ENCODE measurements at regions not wholly inside any gene's neighbourhood (a gene's known extent, or its start where the extent isn't known, plus 50 kb on each side); places are given as distances from the start of the nearest gene placed in this dataset.

DNA sequence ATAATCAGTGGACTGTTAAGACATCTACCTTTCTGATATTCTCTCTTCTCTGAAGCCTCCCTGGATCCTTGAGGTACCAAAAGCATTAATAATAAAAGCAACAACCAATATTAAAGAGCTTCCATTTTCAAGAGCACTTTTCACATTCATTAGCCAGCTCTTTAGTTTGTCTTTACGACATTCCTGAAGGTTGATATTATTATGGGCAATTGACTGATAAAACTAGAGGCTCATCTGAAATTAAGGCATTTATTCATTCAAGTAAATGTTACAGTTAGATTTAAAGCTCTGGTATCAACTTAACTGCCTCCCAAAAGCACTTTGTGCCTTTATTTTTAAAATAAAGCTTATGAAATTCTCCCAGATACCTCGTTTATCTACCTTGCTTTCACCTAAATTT lies 199.6 kb downstream of the PLK2 start:
- Histone ChIP-seq H3K27me3 (ENCODE audit: low read depth) (no peaks in the 10 kb centered on the region), H3K36me3 (no peaks in the 10 kb centered on the region), H3K27ac (no peak overlapping the region), H3K9me3 (no peaks in the 10 kb centered on the region), H3K4me1 (peaks cover 7% of the 10 kb centered on the region), H3K4me3 (no peak overlapping the region)
- no peak for DNase-seq
- intact Hi-C loops (cut with DNase I), result no loop called here
- TF ChIP-seq, protein P1, sequence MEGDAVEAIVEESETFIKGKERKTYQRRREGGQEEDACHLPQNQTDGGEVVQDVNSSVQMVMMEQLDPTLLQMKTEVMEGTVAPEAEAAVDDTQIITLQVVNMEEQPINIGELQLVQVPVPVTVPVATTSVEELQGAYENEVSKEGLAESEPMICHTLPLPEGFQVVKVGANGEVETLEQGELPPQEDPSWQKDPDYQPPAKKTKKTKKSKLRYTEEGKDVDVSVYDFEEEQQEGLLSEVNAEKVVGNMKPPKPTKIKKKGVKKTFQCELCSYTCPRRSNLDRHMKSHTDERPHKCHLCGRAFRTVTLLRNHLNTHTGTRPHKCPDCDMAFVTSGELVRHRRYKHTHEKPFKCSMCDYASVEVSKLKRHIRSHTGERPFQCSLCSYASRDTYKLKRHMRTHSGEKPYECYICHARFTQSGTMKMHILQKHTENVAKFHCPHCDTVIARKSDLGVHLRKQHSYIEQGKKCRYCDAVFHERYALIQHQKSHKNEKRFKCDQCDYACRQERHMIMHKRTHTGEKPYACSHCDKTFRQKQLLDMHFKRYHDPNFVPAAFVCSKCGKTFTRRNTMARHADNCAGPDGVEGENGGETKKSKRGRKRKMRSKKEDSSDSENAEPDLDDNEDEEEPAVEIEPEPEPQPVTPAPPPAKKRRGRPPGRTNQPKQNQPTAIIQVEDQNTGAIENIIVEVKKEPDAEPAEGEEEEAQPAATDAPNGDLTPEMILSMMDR (IDR thresholded peaks at IDR 0.05), result no peak
- no peak for ATAC-seq

DNA sequence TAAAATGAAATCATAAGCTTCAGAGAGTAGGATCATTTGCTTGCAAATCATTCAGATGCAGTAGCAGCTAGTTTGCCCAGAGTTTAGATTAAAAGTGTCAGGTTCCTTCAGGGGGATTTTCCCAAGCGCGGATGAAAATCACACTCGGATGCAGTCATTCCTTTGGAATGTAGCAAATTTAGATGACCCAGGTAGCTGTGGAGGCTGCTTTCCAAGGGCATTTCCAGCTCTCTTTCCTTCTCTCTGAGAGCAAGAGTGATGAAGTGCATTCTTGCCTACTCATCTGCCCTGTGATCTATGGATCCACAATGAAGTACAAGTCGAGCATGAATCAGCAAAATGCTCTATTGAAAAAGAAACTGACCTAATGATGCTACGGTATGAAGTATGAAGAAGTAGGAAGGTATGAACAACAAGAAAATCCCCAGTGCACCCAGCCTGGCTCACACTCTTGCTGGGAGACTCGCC lies 200.2 kb downstream of the PLK2 start:
- Histone ChIP-seq H3K9me3 (no peaks in the 10 kb centered on the region), H3K36me3 (no peaks in the 10 kb centered on the region), H3K27ac (no peak overlapping the region), H3K4me1 (peaks cover 7% of the 10 kb centered on the region), H3K4me3 (no peak overlapping the region), H3K27me3 (ENCODE audit: low read depth) (no peaks in the 10 kb centered on the region)
- intact Hi-C loops (cut with DNase I), result no loop called here
- peak in 1 of 2 donors; percentile 48 for ATAC-seq
- TF ChIP-seq, protein P1 (IDR thresholded peaks at IDR 0.05), result no peak
- no peak for DNase-seq

DNA sequence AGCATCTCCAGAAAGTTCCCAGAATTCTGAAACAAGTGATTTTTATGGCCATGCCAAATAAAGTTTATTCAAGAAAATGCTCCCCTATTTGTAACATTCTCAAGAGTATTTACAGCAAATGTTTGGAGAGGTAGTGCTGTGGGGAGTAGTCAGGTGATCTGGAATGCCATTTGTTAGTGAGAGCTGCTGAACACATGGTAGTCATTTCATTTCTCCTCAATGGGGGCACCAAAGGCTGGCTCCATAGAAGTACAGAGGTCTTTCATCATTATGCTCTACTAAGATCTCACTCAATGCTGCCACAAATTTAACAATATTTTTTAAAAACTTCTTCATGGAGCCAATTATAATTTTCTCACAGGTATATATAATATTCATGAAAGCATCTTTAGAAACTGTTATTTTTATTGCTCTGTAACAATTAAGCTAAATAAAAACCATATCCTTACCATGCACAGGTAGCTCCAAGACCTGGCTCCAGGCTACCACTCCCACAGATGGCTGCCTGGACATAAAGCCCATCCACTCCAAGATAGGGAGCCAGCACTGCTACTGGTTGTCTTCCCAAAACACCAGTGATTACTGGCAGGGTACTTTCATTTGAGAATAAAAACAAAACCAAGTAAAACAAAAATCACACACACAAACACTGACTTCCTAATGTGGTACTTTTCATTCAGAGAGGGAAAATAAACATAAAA lies 200.8 kb downstream of the PLK2 start:
- no peak for ATAC-seq
- H3K27me3 ChIP-seq (ENCODE audit: low read depth), result no peaks in the 10 kb centered on the region
- no peaks in the 10 kb centered on the region for H3K9me3 ChIP-seq
- intact Hi-C loops (cut with DNase I), result no loop called here
- H3K4me3 ChIP-seq, result no peak overlapping the region
- H3K27ac ChIP-seq, result no peak overlapping the region
- DNase-seq, result no peak
- no peaks in the 10 kb centered on the region for H3K36me3 ChIP-seq
- TF ChIP-seq, protein P1 (IDR thresholded peaks at IDR 0.05), result no peak
- peaks cover 7% of the 10 kb centered on the region for H3K4me1 ChIP-seq

DNA sequence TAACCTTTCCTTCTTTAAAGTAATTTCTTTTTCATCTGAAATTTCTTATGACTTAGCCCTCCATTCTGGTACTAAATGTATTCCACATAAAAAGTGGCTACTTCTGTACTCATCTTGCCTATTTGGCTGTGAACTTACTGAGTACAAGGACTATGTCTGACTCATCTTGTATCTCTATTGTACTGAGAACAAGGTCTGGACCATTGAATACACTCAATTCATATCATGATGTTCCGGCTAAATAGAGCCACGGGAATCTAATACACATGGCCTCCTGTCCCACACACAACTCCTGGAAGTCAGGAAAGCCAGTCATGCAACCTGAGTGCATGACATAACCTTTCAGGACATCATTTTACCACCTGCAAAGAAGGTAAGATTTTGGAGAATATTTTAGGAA lies 203.9 kb downstream of the PLK2 start:
- Histone ChIP-seq H3K36me3 (no peaks in the 10 kb centered on the region), H3K27ac (no peak overlapping the region), H3K4me3 (no peak overlapping the region), H3K27me3 (ENCODE audit: low read depth) (no peaks in the 10 kb centered on the region), H3K9me3 (no peaks in the 10 kb centered on the region), H3K4me1 (peaks cover 7% of the 10 kb centered on the region)
- DNase-seq (no peak), ATAC-seq (no peak)
- intact Hi-C loops (cut with DNase I), result no loop called here
- TF ChIP-seq, protein P1 (IDR thresholded peaks at IDR 0.05), result no peak

DNA sequence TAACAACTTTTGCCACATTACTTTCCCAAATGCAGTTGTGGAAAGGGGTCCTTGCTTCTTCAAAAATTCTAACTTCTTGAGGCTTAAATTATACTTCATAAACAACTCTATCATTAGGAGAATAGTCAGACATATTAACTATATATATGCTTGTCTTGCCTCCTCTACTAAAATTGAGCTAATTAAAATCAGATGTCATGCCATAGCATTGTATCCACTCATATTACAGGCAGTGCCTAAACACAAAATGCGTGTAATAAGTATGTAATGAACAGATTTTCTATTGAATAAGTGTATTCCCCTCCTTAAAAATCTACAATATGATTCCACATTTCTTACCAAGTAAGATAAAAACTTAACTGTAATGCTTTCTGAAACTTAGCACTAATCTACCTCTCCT lies 204.5 kb downstream of the PLK2 start:
- DNase-seq, result no peak
- no peak overlapping the region for H3K4me3 ChIP-seq
- no peak for ATAC-seq
- H3K27ac ChIP-seq, result no peak overlapping the region
- intact Hi-C loops (cut with DNase I), result no loop called here
- H3K27me3 ChIP-seq (ENCODE audit: low read depth), result no peaks in the 10 kb centered on the region
- no peaks in the 10 kb centered on the region for H3K36me3 ChIP-seq
- H3K9me3 ChIP-seq, result no peaks in the 10 kb centered on the region
- H3K4me1 ChIP-seq, result peaks cover 7% of the 10 kb centered on the region
- TF ChIP-seq, protein P1 (IDR thresholded peaks at IDR 0.05), result no peak

Data from lower lobe of right lung (tissue), 2 donors.